ENCODE measurements at regions not wholly inside any gene's neighbourhood (a gene's known extent, or its start where the extent isn't known, plus 50 kb on each side); places are given as distances from the start of the nearest gene placed in this dataset.

GRCh38 chrX:49773993-49774392, 55.1 kb upstream of the PAGE4 start:
- intact Hi-C loops (cut with DNase I), result no loop called here
- Histone ChIP-seq H3K4me1 (no peaks in the 10 kb centered on the region), H3K4me3 (no peak overlapping the region), H3K27ac (replicated peaks in 1 of 4) (no peak overlapping the region), H3K9me3 (no peaks in the 10 kb centered on the region), H3K27me3 (no peaks in the 10 kb centered on the region), H3K36me3 (no peaks in the 10 kb centered on the region)
- 64% methylated on average over 1 of the region's 2 CpGs for WGBS
- TF ChIP-seq EP300 (IDR thresholded peaks at IDR 0.05) (no peak), POLR2AphosphoS5 (IDR thresholded peaks at IDR 0.05) (no peak), CTCF (IDR thresholded peaks at IDR 0.05) (no peak), POLR2A (IDR thresholded peaks at IDR 0.05; ENCODE audit: low read depth) (no peak)
- DNase-seq (ENCODE audit: extremely low spot score), result no peak

- 64% methylated on average over 1 of the region's 1 CpG for WGBS
- TF ChIP-seq POLR2AphosphoS5 (IDR thresholded peaks at IDR 0.05), result no peak
- TF ChIP-seq CTCF (IDR thresholded peaks at IDR 0.05), result no peak
- TF ChIP-seq POLR2A (IDR thresholded peaks at IDR 0.05; ENCODE audit: low read depth), result no peak
- no peak for TF ChIP-seq EP300 (IDR thresholded peaks at IDR 0.05)
- no peaks in the 10 kb centered on the region for H3K4me1 ChIP-seq
- no peaks in the 10 kb centered on the region for H3K27me3 ChIP-seq
- no peak for DNase-seq (ENCODE audit: extremely low spot score)
- intact Hi-C loops (cut with DNase I), result no loop called here
- no peaks in the 10 kb centered on the region for H3K36me3 ChIP-seq
- H3K27ac ChIP-seq (replicated peaks in 1 of 4), result no peak overlapping the region
- H3K4me3 ChIP-seq, result no peak overlapping the region
- H3K9me3 ChIP-seq, result no peaks in the 10 kb centered on the region
Measured at GRCh38 chrX:49767236-49767635, 61.9 kb upstream of the PAGE4 start.

- no peak for TF ChIP-seq POLR2AphosphoS5 (IDR thresholded peaks at IDR 0.05)
- TF ChIP-seq EP300 (IDR thresholded peaks at IDR 0.05), result no peak
- TF ChIP-seq CTCF (IDR thresholded peaks at IDR 0.05), result no peak
- no peak for TF ChIP-seq POLR2A (IDR thresholded peaks at IDR 0.05; ENCODE audit: low read depth)
- no peak for DNase-seq (ENCODE audit: extremely low spot score)
- intact Hi-C loops (cut with DNase I), result loop anchor here (5.0 kb wide), 1 partner anchor 75 kb away; no protein-coding TSS in a partner anchor
- no peaks in the 10 kb centered on the region for H3K4me1 ChIP-seq
- no peaks in the 10 kb centered on the region for H3K9me3 ChIP-seq
- no peak overlapping the region for H3K4me3 ChIP-seq
- no peak overlapping the region for H3K27ac ChIP-seq (replicated peaks in 1 of 4)
- peaks cover 0 to 6% (median 0%) of the 10 kb centered on the region in 4 donors for H3K27me3 ChIP-seq
- 57% methylated on average over 2 of the region's 2 CpGs for WGBS
- no peaks in the 10 kb centered on the region for H3K36me3 ChIP-seq
Measured at GRCh38 chrX:49762175-49762720, 66.5 kb upstream of the PAGE1 start.

GRCh38 chrX:49761481-49761880, 65.7 kb upstream of the PAGE1 start:
- 10% methylated on average over 2 of the region's 2 CpGs for WGBS
- TF ChIP-seq POLR2A (IDR thresholded peaks at IDR 0.05; ENCODE audit: low read depth) (no peak), CTCF (IDR thresholded peaks at IDR 0.05) (peak; percentile 24 to 51 (median 28))
- H3K36me3 ChIP-seq, result no peaks in the 10 kb centered on the region

More at GRCh38 chrX:49761481-49761880, 65.7 kb upstream of the PAGE1 start:
- H3K4me1 ChIP-seq, result no peaks in the 10 kb centered on the region
- no peak overlapping the region for H3K4me3 ChIP-seq
- DNase-seq (ENCODE audit: extremely low spot score), result no peak
- no peaks in the 10 kb centered on the region for H3K9me3 ChIP-seq
- intact Hi-C loops (cut with DNase I), result loop anchor here (5.0 kb wide), 1 partner anchor 76 kb away; no protein-coding TSS in a partner anchor
- H3K27ac ChIP-seq (replicated peaks in 1 of 4), result no peak overlapping the region
- H3K27me3 ChIP-seq, result peaks cover 0 to 6% (median 0%) of the 10 kb centered on the region in 4 donors
